Activated naive CD4-positive, alpha-beta T cell treated with anti-CD3 and anti-CD28 coated beads, Interleukin-2, amount 50 U/mL, for 72 hours (primary cell): ENCODE measurements at regions not wholly inside any gene's neighbourhood (a gene's known extent, or its start where the extent isn't known, plus 50 kb on each side); places are given as distances from the start of the nearest gene placed in this dataset.

ENCODE experiments used
- ATAC-seq, 2 donors: fragments of 150-1000 bp; cut with Tn5 transposase; 2 replicates each; pipeline ENCODE4 v1.10.0; 2021; ENCODE audit warnings: mild to moderate bottlenecking in 2 of 2, moderate library complexity in 2 of 2
- DNase-seq, 2 donors: peaks; one replicate each; pipeline ENCODE4 v3.0.0; 2021 to 2022; ENCODE audit warnings: low spot score in 2 of 2
- H3K27ac Mint-ChIP-seq, 2 donors: one replicate each; pipeline ENCODE4 v1.8.0; 2022; ENCODE audit warnings: mild to moderate bottlenecking in 2 of 2, mixed read lengths in 2 of 2
- H3K36me3 Mint-ChIP-seq, 2 donors: one replicate each; pipeline ENCODE4 v1.8.0; 2022; ENCODE audit warnings: mixed read lengths in 2 of 2
- H3K9me3 Mint-ChIP-seq, 2 donors: one replicate each; pipeline ENCODE4 v1.8.0; 2022; ENCODE audit warnings: mixed read lengths in 2 of 2

DNA sequence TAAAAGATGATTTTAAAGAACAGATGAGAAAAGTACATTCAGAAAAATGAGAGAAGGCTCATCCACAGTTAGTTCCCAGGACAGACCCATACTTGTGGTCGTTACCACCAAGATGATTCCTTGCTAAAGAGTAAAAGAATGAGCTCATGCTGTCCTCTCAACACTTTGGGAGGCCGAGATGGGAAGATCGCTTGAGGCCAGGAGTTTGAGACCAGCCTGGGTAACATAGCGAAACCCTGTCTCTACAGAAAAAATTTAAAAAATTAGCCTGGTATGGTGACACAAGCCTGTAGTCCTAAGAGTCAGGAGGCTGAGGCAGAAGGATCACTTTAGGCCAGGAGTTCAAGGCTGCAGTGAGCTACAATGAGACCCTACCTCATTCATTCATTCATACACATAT, 60.7 kb upstream of the CNEP1R1 start:
- ATAC-seq (no peak), DNase-seq (no peak)
- Mint-ChIP-seq H3K27ac (no peak overlapping the region), H3K36me3 (no peaks in the 10 kb centered on the region), H3K9me3 (no peaks in the 10 kb centered on the region)

DNA sequence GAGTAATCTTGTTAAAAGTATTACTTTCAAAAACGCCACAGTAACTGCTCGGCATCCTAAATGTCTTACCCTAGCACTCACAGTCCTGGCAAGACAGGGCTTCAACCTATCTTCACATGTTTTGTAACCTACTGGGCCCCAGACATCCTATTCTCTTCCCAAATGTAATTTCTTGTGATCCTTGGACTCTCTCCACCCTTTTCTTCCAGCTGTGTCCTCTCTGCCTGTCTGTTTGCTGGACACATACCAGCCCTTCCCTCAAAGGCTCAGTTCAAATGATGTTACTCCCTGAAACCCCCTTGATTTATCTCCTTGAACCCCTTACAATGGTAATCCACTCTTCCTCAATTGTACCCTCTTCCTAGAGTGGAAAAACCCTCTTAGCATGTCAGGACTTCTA, 60.1 kb upstream of the CNEP1R1 start:
- DNase-seq: no peak
- Mint-ChIP-seq H3K9me3 (no peaks in the 10 kb centered on the region), H3K36me3 (no peaks in the 10 kb centered on the region), H3K27ac (no peak overlapping the region)
- ATAC-seq: no peak

GRCh38 chr16:49967012-49967559, 57.9 kb upstream of the CNEP1R1 start:
- Mint-ChIP-seq H3K27ac (no peak overlapping the region), H3K9me3 (no peaks in the 10 kb centered on the region), H3K36me3 (no peaks in the 10 kb centered on the region)
- DNase-seq (no peak), ATAC-seq (no peak)

DNA sequence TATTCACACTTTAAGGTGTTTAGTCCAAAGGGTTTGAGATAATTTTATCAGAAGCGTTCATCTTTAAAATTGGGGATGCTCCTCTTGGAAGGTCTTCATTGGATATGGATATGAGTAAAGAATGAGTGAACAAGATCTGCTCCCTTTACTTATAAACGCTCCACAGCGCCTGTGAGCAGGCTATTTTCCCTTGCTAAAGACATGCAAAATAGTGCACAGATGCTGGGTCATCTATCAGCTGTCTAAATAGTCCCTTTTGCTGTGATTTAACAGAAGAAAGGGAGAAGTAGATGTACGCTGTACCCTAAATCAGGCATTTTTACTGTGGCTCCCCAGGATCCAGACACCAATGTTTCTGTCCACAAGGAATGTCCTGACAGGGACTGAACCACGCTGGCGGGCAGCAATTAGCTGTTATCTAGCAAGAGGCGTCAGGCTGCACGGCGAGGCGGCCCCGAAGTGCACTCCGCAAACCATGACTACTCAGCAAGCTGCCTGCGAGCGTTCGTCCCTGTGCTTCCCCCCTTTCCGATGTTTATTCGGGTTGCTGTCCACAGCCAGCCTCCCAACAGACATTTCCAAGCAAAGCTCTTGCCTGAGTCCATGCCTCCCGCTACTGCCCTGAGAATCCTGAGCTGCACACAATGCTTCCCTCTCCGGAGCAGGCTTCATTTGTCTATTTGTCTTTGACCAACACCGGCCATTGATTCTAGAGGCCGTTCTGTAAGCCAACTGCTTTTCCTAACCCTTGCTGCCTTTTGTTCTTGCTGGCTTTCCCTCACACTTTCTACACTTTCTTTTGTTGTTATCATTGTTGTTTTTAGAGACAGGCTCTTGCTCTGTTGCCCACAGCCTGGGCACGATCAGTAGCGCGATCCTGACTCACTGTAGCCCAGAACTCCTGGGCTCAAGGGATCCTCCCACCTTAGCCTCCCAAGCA, 55.7 kb upstream of the CNEP1R1 start:
- ATAC-seq (no peak), DNase-seq (no peak)
- Mint-ChIP-seq H3K27ac (no peak overlapping the region), H3K36me3 (no peaks in the 10 kb centered on the region), H3K9me3 (no peaks in the 10 kb centered on the region)

DNA sequence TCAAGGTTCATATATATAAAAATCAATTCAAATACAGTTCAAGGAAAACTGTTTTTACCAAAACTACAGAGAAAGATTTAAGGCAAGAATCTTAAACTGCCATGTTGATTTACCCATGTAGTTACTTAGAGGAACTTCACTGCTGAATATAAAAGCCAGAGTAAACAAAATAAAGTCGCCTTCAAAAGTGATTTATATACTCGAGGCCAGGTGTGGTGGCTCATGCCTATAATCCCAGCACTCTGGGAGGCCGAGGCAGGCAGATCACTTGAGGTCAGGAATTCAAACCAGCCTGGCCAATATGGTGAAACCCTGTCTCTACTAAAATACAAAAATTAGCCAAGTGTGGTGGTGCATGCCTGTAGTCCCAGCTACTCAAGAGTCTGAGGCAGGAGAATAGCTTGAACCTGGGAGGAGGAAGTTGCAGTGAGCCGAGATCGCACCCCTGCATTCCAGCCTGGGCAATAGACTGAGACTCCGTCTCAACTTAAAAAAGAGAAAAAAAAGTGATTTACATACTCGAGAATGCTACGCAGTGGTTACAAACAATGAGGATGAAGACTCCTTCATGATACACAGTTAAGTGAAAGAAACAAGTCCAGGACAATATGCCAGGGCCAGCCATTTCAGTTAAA, 54.1 kb upstream of the CNEP1R1 start:
- no peak for ATAC-seq
- H3K9me3 Mint-ChIP-seq: no peaks in the 10 kb centered on the region
- no peak overlapping the region for H3K27ac Mint-ChIP-seq
- no peaks in the 10 kb centered on the region for H3K36me3 Mint-ChIP-seq
- DNase-seq: no peak

DNA sequence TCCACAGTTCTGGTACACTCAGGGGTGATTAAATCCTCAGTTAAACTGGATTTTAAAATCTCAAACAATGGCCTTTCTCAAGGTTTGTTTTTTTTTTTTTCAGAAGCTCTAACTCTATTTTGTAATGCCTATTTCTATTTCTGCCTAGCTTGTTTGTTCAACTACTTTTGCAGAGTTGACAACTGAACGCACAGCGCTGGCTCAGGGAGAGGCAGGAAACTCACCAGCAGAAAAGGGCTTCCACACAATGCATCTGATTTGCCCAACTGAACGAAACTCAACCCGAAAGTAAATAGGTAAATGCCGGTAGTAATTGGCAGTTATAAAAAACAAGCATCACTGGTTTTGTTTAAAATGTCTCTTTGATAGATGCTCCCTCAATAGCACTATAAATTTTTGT, 52.7 kb upstream of the CNEP1R1 start:
- no peak overlapping the region for H3K27ac Mint-ChIP-seq
- H3K36me3 Mint-ChIP-seq: no peaks in the 10 kb centered on the region
- ATAC-seq: no peak
- DNase-seq: no peak
- no peaks in the 10 kb centered on the region for H3K9me3 Mint-ChIP-seq

DNA sequence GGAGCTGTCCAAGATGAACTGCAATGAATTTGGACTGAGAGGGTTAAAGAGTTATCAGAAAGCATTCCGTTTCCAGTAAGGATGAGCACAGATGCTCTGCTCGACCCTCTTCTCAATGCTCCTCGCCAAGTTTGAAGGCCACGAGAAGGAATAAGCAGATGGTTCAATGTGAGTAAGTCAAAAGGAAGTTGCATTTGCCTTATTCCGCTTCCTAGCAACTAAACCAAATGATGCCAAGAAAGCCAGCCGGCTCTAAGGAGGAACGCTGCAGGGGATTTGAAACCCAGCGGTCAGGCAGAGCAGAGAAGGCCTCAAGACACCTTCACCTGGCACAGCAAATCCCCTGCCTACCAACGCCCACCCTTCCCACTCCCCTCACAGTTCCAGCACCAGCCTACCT, 52.1 kb upstream of the CNEP1R1 start:
- Mint-ChIP-seq H3K36me3 (no peaks in the 10 kb centered on the region), H3K27ac (no peak overlapping the region), H3K9me3 (no peaks in the 10 kb centered on the region)
- DNase-seq (no peak), ATAC-seq (no peak)
